ENCODE measurements at regions not wholly inside any gene's neighbourhood (a gene's known extent, or its start where the extent isn't known, plus 50 kb on each side); places are given as distances from the start of the nearest gene placed in this dataset.

DNA sequence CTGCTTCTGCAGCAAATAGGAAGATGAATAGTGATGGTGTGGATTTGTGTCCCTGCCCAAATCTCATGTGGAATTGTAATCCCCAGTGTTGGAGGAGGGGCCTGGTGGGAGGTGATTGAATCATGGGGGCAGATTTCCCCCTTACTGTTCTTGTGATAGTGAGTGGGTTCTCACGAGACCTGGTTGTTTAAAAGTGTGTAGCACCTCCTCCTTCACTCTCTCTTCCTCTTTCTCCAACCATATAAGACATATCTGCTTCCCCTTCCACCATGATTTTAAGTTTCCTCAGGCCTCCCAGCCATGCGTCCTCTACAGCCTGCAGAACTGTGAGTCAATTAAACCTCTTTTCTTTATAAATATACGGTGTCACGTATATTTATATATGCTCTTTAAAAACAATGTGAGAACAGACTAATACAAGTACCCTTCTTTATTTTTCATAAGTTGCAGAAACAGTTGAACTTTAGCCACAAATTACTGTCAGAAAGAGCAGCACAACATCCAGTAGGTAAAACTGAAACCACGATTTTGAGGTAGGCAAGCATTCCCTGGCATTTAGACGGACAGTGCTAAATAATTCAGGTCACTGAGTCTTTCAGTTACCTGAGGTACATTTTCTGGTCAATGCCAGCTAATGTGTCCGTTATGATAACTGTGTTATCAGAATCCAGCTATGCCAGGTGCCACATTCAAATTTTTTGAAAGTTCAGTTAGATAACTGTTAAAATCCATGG lies 79.3 kb upstream of the SPEF2 start:
- Histone ChIP-seq H3K27me3 (ENCODE audit: control insufficient read depth in 2 of 2, insufficient read depth in 2 of 2, low read length in 2 of 2) (no peaks in the 10 kb centered on the region), H3K4me3 (no peak overlapping the region), H3K9ac (ENCODE audit: insufficient read depth in 1 of 2, low read depth in 2 of 2, low read length in 2 of 2) (no peak overlapping the region), H3K4me1 (replicated peaks in 1 of 2; ENCODE audit: control insufficient read depth in 2 of 2, insufficient read depth in 2 of 2, low read length in 2 of 2) (no peaks in the 10 kb centered on the region), H4K20me1 (replicated peaks; ENCODE audit: control insufficient read depth, insufficient read depth, low read length) (no peaks in the 10 kb centered on the region), H3K27ac (ENCODE audit: extremely low read depth, low read depth, low read length) (no peak overlapping the region), H2AFZ (ENCODE audit: low read depth, low read length) (no peak overlapping the region), H3K79me2 (ENCODE audit: control insufficient read depth, insufficient read depth, low read length) (no peaks in the 10 kb centered on the region), H3K4me2 (ENCODE audit: insufficient read depth, low read length) (no peak overlapping the region), H3K9me3 (replicated peaks; ENCODE audit: control insufficient read depth, insufficient read depth, low read depth, low read length) (no peaks in the 10 kb centered on the region), H3K36me3 (ENCODE audit: control insufficient read depth, insufficient read depth, low read length) (no peaks in the 10 kb centered on the region), H3K9me1 (ENCODE audit: control insufficient read depth, insufficient read depth, low read length) (no peaks in the 10 kb centered on the region)
- no peak for DNase-seq (ENCODE audit: extremely low read depth in 1 of 4, low spot score in 3 of 4)
- ChIA-PET POLR2A (no interaction called here), CTCF (ENCODE audit: low intra/inter-chr PET ratio) (no interaction called here)
- in situ Hi-C loops (cut with MboI) (no loop called here), intact Hi-C loops (cut with micrococcal nuclease) (no loop called here)
- ATAC-seq: no peak
- BruUV-seq (replicated peaks): no TSS peak
- no peak for FAIRE-seq
- TF ChIP-seq SAFB2 (IDR thresholded peaks at IDR 0.05; ENCODE audit: borderline replicate concordance, low read depth, low read length, severe bottlenecking) (no peak), ZEB2 (IDR thresholded peaks at IDR 0.05) (no peak), ATF7 (IDR thresholded peaks at IDR 0.05) (no peak), ZNF140 (CRISPR knock-in tag; IDR thresholded peaks at IDR 0.05) (no peak), NR2C2 (CRISPR knock-in tag; IDR thresholded peaks at IDR 0.05) (no peak), NR2C2 (tag; IDR thresholded peaks at IDR 0.05) (no peak), DIDO1 (tag; IDR thresholded peaks at IDR 0.05; ENCODE audit: low read depth) (no peak), MCM7 (IDR thresholded peaks at IDR 0.05) (no peak), BACH1 (tag; IDR thresholded peaks at IDR 0.05) (no peak)
- TF ChIP-seq, protein P1, sequence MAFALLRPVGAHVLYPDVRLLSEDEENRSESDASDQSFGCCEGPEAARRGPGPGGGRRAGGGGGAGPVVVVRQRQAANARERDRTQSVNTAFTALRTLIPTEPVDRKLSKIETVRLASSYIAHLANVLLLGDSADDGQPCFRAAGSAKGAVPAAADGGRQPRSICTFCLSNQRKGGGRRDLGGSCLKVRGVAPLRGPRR (CRISPR knock-in tag; IDR thresholded peaks at IDR 0.05): no peak
- TF ChIP-seq, protein P2, sequence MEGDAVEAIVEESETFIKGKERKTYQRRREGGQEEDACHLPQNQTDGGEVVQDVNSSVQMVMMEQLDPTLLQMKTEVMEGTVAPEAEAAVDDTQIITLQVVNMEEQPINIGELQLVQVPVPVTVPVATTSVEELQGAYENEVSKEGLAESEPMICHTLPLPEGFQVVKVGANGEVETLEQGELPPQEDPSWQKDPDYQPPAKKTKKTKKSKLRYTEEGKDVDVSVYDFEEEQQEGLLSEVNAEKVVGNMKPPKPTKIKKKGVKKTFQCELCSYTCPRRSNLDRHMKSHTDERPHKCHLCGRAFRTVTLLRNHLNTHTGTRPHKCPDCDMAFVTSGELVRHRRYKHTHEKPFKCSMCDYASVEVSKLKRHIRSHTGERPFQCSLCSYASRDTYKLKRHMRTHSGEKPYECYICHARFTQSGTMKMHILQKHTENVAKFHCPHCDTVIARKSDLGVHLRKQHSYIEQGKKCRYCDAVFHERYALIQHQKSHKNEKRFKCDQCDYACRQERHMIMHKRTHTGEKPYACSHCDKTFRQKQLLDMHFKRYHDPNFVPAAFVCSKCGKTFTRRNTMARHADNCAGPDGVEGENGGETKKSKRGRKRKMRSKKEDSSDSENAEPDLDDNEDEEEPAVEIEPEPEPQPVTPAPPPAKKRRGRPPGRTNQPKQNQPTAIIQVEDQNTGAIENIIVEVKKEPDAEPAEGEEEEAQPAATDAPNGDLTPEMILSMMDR (IDR thresholded peaks at IDR 0.05 in 2 of 3, conservative IDR thresholded peaks at IDR 0.05 in 1 of 3; ENCODE audit: insufficient read depth in 2 of 3, low read depth in 1 of 3, low read length in 3 of 3): no peak
- WGBS (ENCODE audit: insufficient coverage, low coverage, missing lambda C conversion rate): 0% methylated on average over 7 of the region's 7 CpGs
